ENCODE measurements at regions not wholly inside any gene's neighbourhood (a gene's known extent, or its start where the extent isn't known, plus 50 kb on each side); places are given as distances from the start of the nearest gene placed in this dataset.
A peak's percentile ranks its signal among the peaks of the same experiment; 100 is the strongest.

DNA sequence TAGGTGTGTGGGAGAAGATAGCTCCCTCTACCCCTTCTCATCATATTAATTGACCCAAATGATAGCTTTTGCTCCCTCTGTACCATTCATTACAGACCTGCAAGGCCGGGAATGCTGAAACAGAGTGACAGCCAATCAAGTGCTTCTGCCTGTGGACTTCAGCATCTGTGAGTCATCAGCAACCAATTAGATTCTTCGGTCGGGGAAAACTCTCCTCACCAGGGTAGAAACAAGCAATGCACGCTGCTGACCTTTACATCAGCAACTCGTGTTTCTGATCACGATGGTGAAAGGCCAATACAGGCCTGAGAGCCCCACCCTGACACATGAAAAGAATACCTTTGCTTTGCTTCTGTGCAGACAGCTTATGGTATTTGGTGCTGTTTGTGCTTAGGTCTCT lies 347.2 kb upstream of the DDX53 start:
- DNase-seq (ENCODE audit: extremely low read depth, low read depth): peak; percentile 24
- TF ChIP-seq, protein P1, sequence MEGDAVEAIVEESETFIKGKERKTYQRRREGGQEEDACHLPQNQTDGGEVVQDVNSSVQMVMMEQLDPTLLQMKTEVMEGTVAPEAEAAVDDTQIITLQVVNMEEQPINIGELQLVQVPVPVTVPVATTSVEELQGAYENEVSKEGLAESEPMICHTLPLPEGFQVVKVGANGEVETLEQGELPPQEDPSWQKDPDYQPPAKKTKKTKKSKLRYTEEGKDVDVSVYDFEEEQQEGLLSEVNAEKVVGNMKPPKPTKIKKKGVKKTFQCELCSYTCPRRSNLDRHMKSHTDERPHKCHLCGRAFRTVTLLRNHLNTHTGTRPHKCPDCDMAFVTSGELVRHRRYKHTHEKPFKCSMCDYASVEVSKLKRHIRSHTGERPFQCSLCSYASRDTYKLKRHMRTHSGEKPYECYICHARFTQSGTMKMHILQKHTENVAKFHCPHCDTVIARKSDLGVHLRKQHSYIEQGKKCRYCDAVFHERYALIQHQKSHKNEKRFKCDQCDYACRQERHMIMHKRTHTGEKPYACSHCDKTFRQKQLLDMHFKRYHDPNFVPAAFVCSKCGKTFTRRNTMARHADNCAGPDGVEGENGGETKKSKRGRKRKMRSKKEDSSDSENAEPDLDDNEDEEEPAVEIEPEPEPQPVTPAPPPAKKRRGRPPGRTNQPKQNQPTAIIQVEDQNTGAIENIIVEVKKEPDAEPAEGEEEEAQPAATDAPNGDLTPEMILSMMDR (IDR thresholded peaks at IDR 0.05; ENCODE audit: low read depth, low read length, missing control alignments): no peak
- H3K4me3 ChIP-seq (replicated peaks; ENCODE audit: low read depth, low read length): no peak overlapping the region

DNA sequence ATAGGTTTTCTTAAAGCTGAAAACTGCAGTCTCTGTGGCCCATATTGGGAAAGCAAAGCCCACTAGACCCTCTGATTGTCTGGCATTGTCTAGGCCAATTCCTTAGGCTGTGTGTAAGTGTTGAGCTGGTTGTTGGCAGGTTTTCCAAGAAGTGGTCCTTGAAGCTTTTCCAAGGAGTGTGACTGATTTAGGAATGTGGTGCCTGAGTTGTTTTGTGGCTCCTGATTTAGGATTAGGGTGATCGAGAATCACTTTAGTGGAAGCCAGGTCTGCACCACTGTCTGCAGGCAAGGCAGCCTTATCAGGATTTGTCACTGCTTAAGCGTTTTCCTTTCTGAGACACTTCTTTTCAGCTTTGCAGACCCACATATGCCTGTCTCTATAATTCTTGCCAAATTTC lies 339.0 kb upstream of the DDX53 start:
- no peak overlapping the region for H3K4me3 ChIP-seq (replicated peaks; ENCODE audit: low read depth, low read length)
- no peak for DNase-seq (ENCODE audit: extremely low read depth, low read depth)
- TF ChIP-seq, protein P1 (IDR thresholded peaks at IDR 0.05; ENCODE audit: low read depth, low read length, missing control alignments): no peak

DNA sequence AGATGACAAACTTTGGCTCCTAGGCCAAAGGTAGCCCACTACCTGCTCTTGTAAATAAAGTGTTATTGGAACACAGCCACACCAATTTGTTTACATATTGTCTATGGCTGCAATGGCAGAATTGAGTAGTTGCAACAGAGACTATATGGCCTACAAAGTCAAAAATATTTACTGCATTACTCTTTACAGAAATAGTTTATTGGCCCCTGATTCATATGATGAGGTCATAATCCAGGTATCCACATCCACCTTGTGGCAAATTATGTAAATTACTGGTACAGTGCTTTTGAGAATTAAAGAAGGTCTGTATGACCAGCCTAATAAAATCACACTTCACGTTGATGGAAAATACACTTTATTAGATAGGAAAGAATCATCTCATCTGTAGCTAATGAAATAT lies 337.0 kb upstream of the DDX53 start:
- H3K4me3 ChIP-seq (replicated peaks; ENCODE audit: low read depth, low read length): no peak overlapping the region
- DNase-seq (ENCODE audit: extremely low read depth, low read depth): no peak
- TF ChIP-seq, protein P1 (IDR thresholded peaks at IDR 0.05; ENCODE audit: low read depth, low read length, missing control alignments): no peak

DNA sequence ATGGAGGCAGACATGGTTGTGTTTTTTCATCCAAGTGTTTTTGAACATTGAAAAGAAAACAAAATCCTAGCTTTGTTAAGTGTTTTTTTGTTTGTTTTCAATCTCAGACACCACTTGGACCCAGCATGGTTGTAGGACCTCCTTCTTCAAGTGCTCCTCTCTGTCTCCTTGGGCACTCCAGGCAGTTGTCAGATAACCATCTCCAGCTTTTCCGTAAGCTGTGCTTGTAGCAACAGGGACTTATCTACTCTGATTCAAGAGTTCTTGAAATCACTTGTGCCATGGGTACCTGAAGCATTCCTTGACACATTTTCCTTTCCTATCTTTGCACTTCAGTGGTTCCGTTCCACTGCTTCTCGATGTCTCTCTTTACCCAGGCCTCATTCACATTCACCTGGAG lies 334.9 kb upstream of the DDX53 start:
- TF ChIP-seq, protein P1 (IDR thresholded peaks at IDR 0.05; ENCODE audit: low read depth, low read length, missing control alignments): no peak
- no peak for DNase-seq (ENCODE audit: extremely low read depth, low read depth)
- H3K4me3 ChIP-seq (replicated peaks; ENCODE audit: low read depth, low read length): no peak overlapping the region

DNA sequence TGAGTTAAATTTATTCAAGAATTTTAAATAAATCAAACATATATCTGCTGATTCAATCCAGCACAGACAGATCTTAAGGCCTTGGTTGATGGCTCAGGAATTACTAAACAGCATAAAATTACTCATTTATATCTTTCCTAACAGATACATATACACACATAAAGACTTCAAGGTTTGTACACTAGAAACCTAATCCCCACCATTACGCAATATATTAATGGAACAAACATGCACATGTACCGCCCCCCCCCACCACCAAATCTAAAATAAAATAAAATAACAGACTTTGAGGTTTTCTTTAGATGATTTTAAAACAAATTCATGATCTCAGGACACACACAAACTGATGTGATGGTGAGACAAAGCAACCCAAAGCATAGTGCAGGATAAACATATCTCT lies 333.9 kb upstream of the DDX53 start:
- TF ChIP-seq, protein P1 (IDR thresholded peaks at IDR 0.05; ENCODE audit: low read depth, low read length, missing control alignments): no peak
- no peak overlapping the region for H3K4me3 ChIP-seq (replicated peaks; ENCODE audit: low read depth, low read length)
- DNase-seq (ENCODE audit: extremely low read depth, low read depth): no peak

DNA sequence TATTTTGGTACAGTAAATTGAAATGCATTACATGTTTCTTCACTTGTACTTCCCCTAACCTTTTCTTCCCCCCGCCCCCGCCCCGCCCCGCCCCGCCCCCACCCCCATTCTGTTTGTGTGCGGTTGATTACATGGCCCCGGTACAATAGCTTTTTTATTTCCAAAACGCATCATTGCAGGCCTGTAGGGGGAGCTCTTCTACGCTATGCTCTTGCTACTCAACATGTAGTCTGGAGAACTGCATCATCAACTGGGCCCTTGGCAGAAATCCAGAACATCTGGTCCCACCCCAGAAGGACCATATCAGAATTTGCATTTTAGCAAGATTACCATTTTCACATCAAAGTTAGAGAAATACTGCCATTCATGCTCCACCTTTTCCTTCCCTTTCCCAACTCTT lies 333.3 kb upstream of the DDX53 start:
- peak; percentile 27 for DNase-seq (ENCODE audit: extremely low read depth, low read depth)
- H3K4me3 ChIP-seq (replicated peaks; ENCODE audit: low read depth, low read length): no peak overlapping the region
- TF ChIP-seq, protein P1 (IDR thresholded peaks at IDR 0.05; ENCODE audit: low read depth, low read length, missing control alignments): peak; percentile 17

DNA sequence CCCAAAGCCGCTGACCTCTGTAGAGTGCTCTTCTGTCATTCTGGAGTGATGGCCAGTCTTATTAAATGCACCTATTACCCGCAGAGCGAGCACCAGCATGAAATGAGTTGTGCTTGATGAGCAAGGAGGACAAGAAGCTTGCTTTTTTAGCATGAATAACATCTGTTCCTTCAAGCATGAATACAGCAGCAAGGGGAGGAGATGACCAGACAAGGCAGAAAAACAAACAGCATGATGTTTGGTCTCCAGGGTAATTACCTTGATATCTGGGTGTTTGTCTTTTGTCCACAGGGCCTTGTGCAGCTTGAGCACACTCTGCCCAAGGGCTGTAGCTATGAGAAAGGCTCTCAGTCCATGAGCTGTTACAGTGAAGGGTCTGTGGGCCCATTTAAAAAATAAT lies 324.8 kb upstream of the DDX53 start:
- no peak for DNase-seq (ENCODE audit: extremely low read depth, low read depth)
- H3K4me3 ChIP-seq (replicated peaks; ENCODE audit: low read depth, low read length): no peak overlapping the region
- TF ChIP-seq, protein P1 (IDR thresholded peaks at IDR 0.05; ENCODE audit: low read depth, low read length, missing control alignments): no peak

Data from HFF-Myc (cell line).